K562 (cell line): ENCODE measurements at regions not wholly inside any gene's neighbourhood (a gene's known extent, or its start where the extent isn't known, plus 50 kb on each side); places are given as distances from the start of the nearest gene placed in this dataset.

Experiments used
- ATAC-seq: fragments of 200-7000 bp; cut with Tn5 transposase; 3 replicates; pipeline ENCODE4 v1.9.1; 2020; ENCODE audit warnings: moderate library complexity
- BruUV-seq: library from RNA; stranded (reverse); fragments of 400-500 nt; replicated peaks from 2 replicates; lab custom pipeline; 2021; lab: Mats Ljungman, UMichigan
- CTCF ChIA-PET: fragments of 300-600 bp; formaldehyde crosslinking; extraction: SDS; loops from one replicate; lab custom pipeline; 2021; ENCODE audit warnings: low intra/inter-chr PET ratio; lab: Yijun Ruan, JAX
- POLR2A ChIA-PET: fragments of 300-600, 350-650 bp; sonication (Branson Sonifier 250); formaldehyde crosslinking; extraction: SDS; loops from one replicate; lab custom pipeline; 2021; ENCODE audit warnings: antibody characterized with exemption, inconsistent platforms; lab: Yijun Ruan, JAX
- DNase-seq, 4 experiments: peaks; one replicate each; pipeline versions ENCODE4 v3.0.0 to v3.0.0-alpha.2; 2011 to 2018; ENCODE audit warnings: low spot score in 3 of 4, mixed read lengths in 3 of 4; ENCODE audit errors: extremely low read depth in 1 of 4
- FAIRE-seq: peaks from 2 replicates; lab custom pipeline; 2011; peaks lifted over from hg19 to GRCh38; lab: Jason Lieb, UNC
- H2AFZ ChIP-seq: 2 replicates; pipeline ENCODE4 v1.6.0; 2011; ENCODE audit warnings: low read depth, low read length, control low read depth, inconsistent platforms
- H3K27ac ChIP-seq: fragments of 200-600 bp; 3 replicates; pipeline ENCODE4 v1.8.0; 2011; ENCODE audit warnings: low read depth, mild to moderate bottlenecking, control low read depth, inconsistent platforms, low read length, moderate library complexity, mixed read lengths; ENCODE audit errors: extremely low read depth
- H3K27me3 ChIP-seq, 2 experiments: fragments of 300-600 bp in 1 of 2; 2 replicates in 1 of 2; 3 replicates in 1 of 2; pipeline versions ENCODE4 v1.6.0 to v1.8.0; 2011; ENCODE audit warnings: inconsistent platforms in 2 of 2, low read length in 2 of 2, mild to moderate bottlenecking in 1 of 2, mixed read lengths in 1 of 2, moderate library complexity in 1 of 2; ENCODE audit not compliant: control insufficient read depth in 2 of 2, insufficient read depth in 2 of 2
- H3K36me3 ChIP-seq: fragments of 300-600 bp; 3 replicates; pipeline ENCODE4 v1.8.0; 2011; ENCODE audit warnings: mild to moderate bottlenecking, low read length, inconsistent platforms; ENCODE audit not compliant: control insufficient read depth, insufficient read depth
- H3K4me1 ChIP-seq, 2 experiments: fragments of 200-600 bp in 1 of 2; replicated peaks in 1 of 2; 2 replicates in 1 of 2; 3 replicates in 1 of 2; pipeline versions ENCODE4 v1.5.1 to v1.8.0; 2011; ENCODE audit warnings: inconsistent platforms in 2 of 2, low read length in 2 of 2, mild to moderate bottlenecking in 1 of 2, mixed read lengths in 1 of 2, moderate library complexity in 1 of 2; ENCODE audit not compliant: control insufficient read depth in 2 of 2, insufficient read depth in 2 of 2
- H3K4me2 ChIP-seq: 2 replicates; pipeline ENCODE4 v1.6.1; 2011; ENCODE audit warnings: low read length, control low read depth, inconsistent platforms, mixed read lengths; ENCODE audit not compliant: insufficient read depth
- H3K4me3 ChIP-seq: fragments of 200-600 bp; sonication (generic), shearing (Covaris generic); 2 replicates; pipeline ENCODE4 v1.5.1; 2016; ENCODE audit warnings: control low read depth, inconsistent platforms
- H3K79me2 ChIP-seq: fragments of 200-600 bp; 3 replicates; pipeline ENCODE4 v1.8.0; 2011; ENCODE audit warnings: low read length, inconsistent platforms; ENCODE audit not compliant: control insufficient read depth, insufficient read depth
- H3K9ac ChIP-seq, 2 experiments: 2 replicates each; pipeline versions ENCODE4 v1.6.0 to v1.6.1; 2011; ENCODE audit warnings: low read depth in 2 of 2, low read length in 2 of 2, control low read depth in 1 of 2, inconsistent platforms in 1 of 2, mild to moderate bottlenecking in 1 of 2, mixed read lengths in 1 of 2; ENCODE audit not compliant: insufficient read depth in 1 of 2
- H3K9me1 ChIP-seq: one replicate; pipeline ENCODE4 v1.6.0; 2011; ENCODE audit warnings: inconsistent platforms, mild to moderate bottlenecking, low read length, moderate library complexity; ENCODE audit not compliant: control insufficient read depth, insufficient read depth
- H3K9me3 ChIP-seq: replicated peaks from 2 replicates; pipeline ENCODE4 v1.5.1; 2011; ENCODE audit warnings: low read depth, low read length, inconsistent platforms; ENCODE audit not compliant: control insufficient read depth, insufficient read depth
- H4K20me1 ChIP-seq: replicated peaks from 2 replicates; pipeline ENCODE4 v1.6.1; 2011; ENCODE audit warnings: low read length, inconsistent platforms, mixed read lengths; ENCODE audit not compliant: control insufficient read depth, insufficient read depth
- CREM ChIP-seq: IDR thresholded peaks from 2 replicates; pipeline ENCODE4 v1.6.1; 2014; ENCODE audit warnings: antibody characterized with exemption, low read depth
- ETV1 ChIP-seq: fragments of 450-650 bp; conservative IDR thresholded peaks from 2 replicates; pipeline ENCODE4 v1.6.1; 2016; ENCODE audit warnings: missing genetic modification characterization, control low read depth, low read depth, missing compliant biosample characterization
- HIVEP1 ChIP-seq: fragments of 250-450 bp; sonication (Bioruptor Pico); IDR thresholded peaks from 2 replicates; pipeline ENCODE4 v1.4.0; 2020; ENCODE audit warnings: mild to moderate bottlenecking
- RNF2 ChIP-seq: sonication (generic); IDR thresholded peaks from 2 replicates; pipeline ENCODE4 v1.6.1; 2016
- TCF7L2 ChIP-seq: fragments of 150-350 bp; IDR thresholded peaks from 2 replicates; pipeline ENCODE4 v1.6.1; 2016; ENCODE audit warnings: low read depth, mild to moderate bottlenecking, low read length, moderate library complexity
- in situ Hi-C: fragments of 300-500 bp; cut with MboI; formaldehyde crosslinking; loops from 4 replicates; pipeline ENCODE4 v1.15.0; 2018; ENCODE audit warnings: inconsistent platforms, mixed read lengths
- intact Hi-C: fragments of 100-400 bp; cut with micrococcal nuclease; formaldehyde crosslinking; loops from 2 replicates; pipeline ENCODE4 v1.14.2; 2022
- TF ChIP-seq, protein P1 (sequence below): fragments of 250-450 bp; sonication (Bioruptor Pico); IDR thresholded peaks from 2 replicates; pipeline ENCODE4 v1.5.0; 2021; ENCODE audit warnings: mild to moderate bottlenecking, borderline replicate concordance
- TF ChIP-seq, protein P2 (sequence below): fragments of 200-600 bp; sonication (generic); IDR thresholded peaks from one replicate; pipeline ENCODE4 v1.6.1; 2012; ENCODE audit warnings: mild to moderate bottlenecking, low read depth, low read length, inconsistent platforms
- TF ChIP-seq, protein P3 (sequence below): fragments of 250-450 bp; sonication (Bioruptor Pico); IDR thresholded peaks from 2 replicates; pipeline ENCODE4 v1.5.0; 2021
- TF ChIP-seq, protein P4 (sequence below): fragments of 450-650 bp; formaldehyde crosslinking; IDR thresholded peaks from 2 replicates; pipeline ENCODE4 v1.4.0; 2022; ENCODE audit warnings: mild to moderate bottlenecking, moderate library complexity

DNA sequence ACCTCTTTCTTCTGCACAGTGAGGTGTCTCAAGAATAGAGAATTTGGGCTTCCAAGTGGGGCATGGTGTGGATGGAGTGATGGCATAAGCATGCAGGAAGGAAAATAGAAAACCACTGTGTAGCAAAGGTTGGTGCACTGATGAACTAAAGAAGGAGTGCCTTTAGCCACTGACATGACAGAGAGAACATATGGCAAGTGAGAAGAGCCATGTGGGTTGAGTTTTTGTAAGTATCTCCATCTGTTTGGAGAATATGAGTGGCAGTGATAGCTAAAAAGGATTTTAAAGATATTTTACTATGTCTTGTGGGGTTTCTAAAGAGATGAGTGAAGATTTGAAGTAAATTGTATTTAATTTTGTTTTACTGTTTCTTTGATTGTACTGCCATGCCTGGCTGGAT is 160.5 kb upstream of the GRIK2 start:
- ChIA-PET POLR2A (no interaction called here), CTCF (no interaction called here)
- intact Hi-C loops: no loop called here

More for the DNA sequence above, 160.5 kb upstream of the GRIK2 start:
- H3K4me2 ChIP-seq: no peak overlapping the region
- no peak overlapping the region for H2AFZ ChIP-seq
- no peaks in the 10 kb centered on the region for H4K20me1 ChIP-seq
- H3K4me1 ChIP-seq: no peaks in the 10 kb centered on the region
- ATAC-seq: no peak
- no peak overlapping the region for H3K27ac ChIP-seq
- no peaks in the 10 kb centered on the region for H3K9me1 ChIP-seq
- H3K9me3 ChIP-seq: no peaks in the 10 kb centered on the region; the same call in 1 of the 2 replicates
- H3K9ac ChIP-seq: no peak overlapping the region
- H3K79me2 ChIP-seq: no peaks in the 10 kb centered on the region
- no TSS peak for BruUV-seq
- no peaks in the 10 kb centered on the region for H3K36me3 ChIP-seq
- in situ Hi-C loops: no loop called here
- H3K4me3 ChIP-seq: no peak overlapping the region
- no peaks in the 10 kb centered on the region for H3K27me3 ChIP-seq
- DNase-seq: no peak
- no peak for TF ChIP-seq CREM
- TF ChIP-seq, protein P1, sequence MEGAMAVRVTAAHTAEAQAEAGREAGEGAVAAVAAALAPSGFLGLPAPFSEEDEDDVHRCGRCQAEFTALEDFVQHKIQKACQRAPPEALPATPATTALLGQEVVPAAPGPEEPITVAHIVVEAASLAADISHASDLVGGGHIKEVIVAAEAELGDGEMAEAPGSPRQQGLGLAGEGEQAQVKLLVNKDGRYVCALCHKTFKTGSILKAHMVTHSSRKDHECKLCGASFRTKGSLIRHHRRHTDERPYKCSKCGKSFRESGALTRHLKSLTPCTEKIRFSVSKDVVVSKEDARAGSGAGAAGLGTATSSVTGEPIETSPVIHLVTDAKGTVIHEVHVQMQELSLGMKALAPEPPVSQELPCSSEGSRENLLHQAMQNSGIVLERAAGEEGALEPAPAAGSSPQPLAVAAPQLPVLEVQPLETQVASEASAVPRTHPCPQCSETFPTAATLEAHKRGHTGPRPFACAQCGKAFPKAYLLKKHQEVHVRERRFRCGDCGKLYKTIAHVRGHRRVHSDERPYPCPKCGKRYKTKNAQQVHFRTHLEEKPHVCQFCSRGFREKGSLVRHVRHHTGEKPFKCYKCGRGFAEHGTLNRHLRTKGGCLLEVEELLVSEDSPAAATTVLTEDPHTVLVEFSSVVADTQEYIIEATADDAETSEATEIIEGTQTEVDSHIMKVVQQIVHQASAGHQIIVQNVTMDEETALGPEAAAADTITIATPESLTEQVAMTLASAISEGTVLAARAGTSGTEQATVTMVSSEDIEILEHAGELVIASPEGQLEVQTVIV (CRISPR knock-in tag): no peak
- TF ChIP-seq RNF2: no peak
- TF ChIP-seq, protein P2, sequence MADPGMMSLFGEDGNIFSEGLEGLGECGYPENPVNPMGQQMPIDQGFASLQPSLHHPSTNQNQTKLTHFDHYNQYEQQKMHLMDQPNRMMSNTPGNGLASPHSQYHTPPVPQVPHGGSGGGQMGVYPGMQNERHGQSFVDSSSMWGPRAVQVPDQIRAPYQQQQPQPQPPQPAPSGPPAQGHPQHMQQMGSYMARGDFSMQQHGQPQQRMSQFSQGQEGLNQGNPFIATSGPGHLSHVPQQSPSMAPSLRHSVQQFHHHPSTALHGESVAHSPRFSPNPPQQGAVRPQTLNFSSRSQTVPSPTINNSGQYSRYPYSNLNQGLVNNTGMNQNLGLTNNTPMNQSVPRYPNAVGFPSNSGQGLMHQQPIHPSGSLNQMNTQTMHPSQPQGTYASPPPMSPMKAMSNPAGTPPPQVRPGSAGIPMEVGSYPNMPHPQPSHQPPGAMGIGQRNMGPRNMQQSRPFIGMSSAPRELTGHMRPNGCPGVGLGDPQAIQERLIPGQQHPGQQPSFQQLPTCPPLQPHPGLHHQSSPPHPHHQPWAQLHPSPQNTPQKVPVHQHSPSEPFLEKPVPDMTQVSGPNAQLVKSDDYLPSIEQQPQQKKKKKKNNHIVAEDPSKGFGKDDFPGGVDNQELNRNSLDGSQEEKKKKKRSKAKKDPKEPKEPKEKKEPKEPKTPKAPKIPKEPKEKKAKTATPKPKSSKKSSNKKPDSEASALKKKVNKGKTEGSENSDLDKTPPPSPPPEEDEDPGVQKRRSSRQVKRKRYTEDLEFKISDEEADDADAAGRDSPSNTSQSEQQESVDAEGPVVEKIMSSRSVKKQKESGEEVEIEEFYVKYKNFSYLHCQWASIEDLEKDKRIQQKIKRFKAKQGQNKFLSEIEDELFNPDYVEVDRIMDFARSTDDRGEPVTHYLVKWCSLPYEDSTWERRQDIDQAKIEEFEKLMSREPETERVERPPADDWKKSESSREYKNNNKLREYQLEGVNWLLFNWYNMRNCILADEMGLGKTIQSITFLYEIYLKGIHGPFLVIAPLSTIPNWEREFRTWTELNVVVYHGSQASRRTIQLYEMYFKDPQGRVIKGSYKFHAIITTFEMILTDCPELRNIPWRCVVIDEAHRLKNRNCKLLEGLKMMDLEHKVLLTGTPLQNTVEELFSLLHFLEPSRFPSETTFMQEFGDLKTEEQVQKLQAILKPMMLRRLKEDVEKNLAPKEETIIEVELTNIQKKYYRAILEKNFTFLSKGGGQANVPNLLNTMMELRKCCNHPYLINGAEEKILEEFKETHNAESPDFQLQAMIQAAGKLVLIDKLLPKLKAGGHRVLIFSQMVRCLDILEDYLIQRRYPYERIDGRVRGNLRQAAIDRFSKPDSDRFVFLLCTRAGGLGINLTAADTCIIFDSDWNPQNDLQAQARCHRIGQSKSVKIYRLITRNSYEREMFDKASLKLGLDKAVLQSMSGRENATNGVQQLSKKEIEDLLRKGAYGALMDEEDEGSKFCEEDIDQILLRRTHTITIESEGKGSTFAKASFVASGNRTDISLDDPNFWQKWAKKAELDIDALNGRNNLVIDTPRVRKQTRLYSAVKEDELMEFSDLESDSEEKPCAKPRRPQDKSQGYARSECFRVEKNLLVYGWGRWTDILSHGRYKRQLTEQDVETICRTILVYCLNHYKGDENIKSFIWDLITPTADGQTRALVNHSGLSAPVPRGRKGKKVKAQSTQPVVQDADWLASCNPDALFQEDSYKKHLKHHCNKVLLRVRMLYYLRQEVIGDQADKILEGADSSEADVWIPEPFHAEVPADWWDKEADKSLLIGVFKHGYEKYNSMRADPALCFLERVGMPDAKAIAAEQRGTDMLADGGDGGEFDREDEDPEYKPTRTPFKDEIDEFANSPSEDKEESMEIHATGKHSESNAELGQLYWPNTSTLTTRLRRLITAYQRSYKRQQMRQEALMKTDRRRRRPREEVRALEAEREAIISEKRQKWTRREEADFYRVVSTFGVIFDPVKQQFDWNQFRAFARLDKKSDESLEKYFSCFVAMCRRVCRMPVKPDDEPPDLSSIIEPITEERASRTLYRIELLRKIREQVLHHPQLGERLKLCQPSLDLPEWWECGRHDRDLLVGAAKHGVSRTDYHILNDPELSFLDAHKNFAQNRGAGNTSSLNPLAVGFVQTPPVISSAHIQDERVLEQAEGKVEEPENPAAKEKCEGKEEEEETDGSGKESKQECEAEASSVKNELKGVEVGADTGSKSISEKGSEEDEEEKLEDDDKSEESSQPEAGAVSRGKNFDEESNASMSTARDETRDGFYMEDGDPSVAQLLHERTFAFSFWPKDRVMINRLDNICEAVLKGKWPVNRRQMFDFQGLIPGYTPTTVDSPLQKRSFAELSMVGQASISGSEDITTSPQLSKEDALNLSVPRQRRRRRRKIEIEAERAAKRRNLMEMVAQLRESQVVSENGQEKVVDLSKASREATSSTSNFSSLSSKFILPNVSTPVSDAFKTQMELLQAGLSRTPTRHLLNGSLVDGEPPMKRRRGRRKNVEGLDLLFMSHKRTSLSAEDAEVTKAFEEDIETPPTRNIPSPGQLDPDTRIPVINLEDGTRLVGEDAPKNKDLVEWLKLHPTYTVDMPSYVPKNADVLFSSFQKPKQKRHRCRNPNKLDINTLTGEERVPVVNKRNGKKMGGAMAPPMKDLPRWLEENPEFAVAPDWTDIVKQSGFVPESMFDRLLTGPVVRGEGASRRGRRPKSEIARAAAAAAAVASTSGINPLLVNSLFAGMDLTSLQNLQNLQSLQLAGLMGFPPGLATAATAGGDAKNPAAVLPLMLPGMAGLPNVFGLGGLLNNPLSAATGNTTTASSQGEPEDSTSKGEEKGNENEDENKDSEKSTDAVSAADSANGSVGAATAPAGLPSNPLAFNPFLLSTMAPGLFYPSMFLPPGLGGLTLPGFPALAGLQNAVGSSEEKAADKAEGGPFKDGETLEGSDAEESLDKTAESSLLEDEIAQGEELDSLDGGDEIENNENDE: no peak
- TF ChIP-seq, protein P3, sequence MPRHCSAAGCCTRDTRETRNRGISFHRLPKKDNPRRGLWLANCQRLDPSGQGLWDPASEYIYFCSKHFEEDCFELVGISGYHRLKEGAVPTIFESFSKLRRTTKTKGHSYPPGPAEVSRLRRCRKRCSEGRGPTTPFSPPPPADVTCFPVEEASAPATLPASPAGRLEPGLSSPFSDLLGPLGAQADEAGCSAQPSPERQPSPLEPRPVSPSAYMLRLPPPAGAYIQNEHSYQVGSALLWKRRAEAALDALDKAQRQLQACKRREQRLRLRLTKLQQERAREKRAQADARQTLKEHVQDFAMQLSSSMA: no peak
- TF ChIP-seq TCF7L2: no peak
- no peak for TF ChIP-seq ETV1 (tag)
- TF ChIP-seq, protein P4, sequence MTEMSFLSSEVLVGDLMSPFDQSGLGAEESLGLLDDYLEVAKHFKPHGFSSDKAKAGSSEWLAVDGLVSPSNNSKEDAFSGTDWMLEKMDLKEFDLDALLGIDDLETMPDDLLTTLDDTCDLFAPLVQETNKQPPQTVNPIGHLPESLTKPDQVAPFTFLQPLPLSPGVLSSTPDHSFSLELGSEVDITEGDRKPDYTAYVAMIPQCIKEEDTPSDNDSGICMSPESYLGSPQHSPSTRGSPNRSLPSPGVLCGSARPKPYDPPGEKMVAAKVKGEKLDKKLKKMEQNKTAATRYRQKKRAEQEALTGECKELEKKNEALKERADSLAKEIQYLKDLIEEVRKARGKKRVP (CRISPR knock-in tag): no peak
- TF ChIP-seq HIVEP1 (CRISPR knock-in tag): no peak
- no peak for FAIRE-seq
